ENCODE measurements at regions not wholly inside any gene's neighbourhood (a gene's known extent, or its start where the extent isn't known, plus 50 kb on each side); places are given as distances from the start of the nearest gene placed in this dataset.

DNA sequence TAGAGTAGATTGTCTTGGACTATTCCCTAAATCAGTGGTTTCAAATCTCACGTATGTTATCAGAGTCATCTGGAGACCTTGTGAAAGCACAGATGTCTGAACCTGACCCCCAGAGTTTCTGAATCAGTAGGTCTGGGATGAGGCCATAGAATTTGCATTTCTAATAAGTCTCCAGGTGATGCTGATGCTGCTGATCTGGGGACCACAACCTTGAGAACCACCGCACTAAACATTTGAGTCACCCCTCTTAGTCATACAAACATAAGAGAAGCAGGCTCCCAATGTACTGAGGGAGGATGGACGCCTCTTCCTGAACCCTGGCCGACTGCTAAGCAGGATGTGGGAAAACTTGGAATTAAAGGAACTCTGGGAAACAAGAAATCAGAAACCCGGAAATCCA is 187.8 kb upstream of the PRDM1 start:
- H3K9ac ChIP-seq (ENCODE audit: low read depth in 1 of 2, low read length in 2 of 2) = no peak overlapping the region
- no peaks in the 10 kb centered on the region for H3K36me3 ChIP-seq (ENCODE audit: control insufficient read depth in 4 of 4, insufficient read depth in 3 of 4, low read depth in 1 of 4, low read length in 3 of 4)
- no peaks in the 10 kb centered on the region for H3K9me3 ChIP-seq (ENCODE audit: control insufficient read depth in 4 of 4, low read length in 3 of 4)
- peaks cover 0 to 2% (median 0%) of the 10 kb centered on the region in 4 donors for H3K4me1 ChIP-seq (ENCODE audit: control insufficient read depth in 4 of 4, insufficient read depth in 4 of 4, low read length in 3 of 4)
- 78% methylated on average over 5 of the region's 5 CpGs for WGBS
- no peak overlapping the region for H3K27ac ChIP-seq (ENCODE audit: low read depth in 1 of 2, low read length in 2 of 2)
- no peaks in the 10 kb centered on the region for H3K27me3 ChIP-seq (ENCODE audit: control insufficient read depth in 4 of 4, insufficient read depth in 4 of 4, low read length in 3 of 4)
- no peak for DNase-seq (ENCODE audit: low spot score)
- TF ChIP-seq FOXA2 (IDR thresholded peaks at IDR 0.05) = no peak
- no peak for TF ChIP-seq EGR1 (IDR thresholded peaks at IDR 0.05; ENCODE audit: low read depth in 2 of 2)
- TF ChIP-seq, protein P1, sequence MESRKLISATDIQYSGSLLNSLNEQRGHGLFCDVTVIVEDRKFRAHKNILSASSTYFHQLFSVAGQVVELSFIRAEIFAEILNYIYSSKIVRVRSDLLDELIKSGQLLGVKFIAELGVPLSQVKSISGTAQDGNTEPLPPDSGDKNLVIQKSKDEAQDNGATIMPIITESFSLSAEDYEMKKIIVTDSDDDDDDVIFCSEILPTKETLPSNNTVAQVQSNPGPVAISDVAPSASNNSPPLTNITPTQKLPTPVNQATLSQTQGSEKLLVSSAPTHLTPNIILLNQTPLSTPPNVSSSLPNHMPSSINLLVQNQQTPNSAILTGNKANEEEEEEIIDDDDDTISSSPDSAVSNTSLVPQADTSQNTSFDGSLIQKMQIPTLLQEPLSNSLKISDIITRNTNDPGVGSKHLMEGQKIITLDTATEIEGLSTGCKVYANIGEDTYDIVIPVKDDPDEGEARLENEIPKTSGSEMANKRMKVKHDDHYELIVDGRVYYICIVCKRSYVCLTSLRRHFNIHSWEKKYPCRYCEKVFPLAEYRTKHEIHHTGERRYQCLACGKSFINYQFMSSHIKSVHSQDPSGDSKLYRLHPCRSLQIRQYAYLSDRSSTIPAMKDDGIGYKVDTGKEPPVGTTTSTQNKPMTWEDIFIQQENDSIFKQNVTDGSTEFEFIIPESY (IDR thresholded peaks at IDR 0.05) = no peak
- TF ChIP-seq, protein P2, sequence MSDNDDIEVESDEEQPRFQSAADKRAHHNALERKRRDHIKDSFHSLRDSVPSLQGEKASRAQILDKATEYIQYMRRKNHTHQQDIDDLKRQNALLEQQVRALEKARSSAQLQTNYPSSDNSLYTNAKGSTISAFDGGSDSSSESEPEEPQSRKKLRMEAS (IDR thresholded peaks at IDR 0.05) = no peak
- TF ChIP-seq, protein P3, sequence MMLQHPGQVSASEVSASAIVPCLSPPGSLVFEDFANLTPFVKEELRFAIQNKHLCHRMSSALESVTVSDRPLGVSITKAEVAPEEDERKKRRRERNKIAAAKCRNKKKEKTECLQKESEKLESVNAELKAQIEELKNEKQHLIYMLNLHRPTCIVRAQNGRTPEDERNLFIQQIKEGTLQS (IDR thresholded peaks at IDR 0.05) = no peak
- TF ChIP-seq, protein P4, sequence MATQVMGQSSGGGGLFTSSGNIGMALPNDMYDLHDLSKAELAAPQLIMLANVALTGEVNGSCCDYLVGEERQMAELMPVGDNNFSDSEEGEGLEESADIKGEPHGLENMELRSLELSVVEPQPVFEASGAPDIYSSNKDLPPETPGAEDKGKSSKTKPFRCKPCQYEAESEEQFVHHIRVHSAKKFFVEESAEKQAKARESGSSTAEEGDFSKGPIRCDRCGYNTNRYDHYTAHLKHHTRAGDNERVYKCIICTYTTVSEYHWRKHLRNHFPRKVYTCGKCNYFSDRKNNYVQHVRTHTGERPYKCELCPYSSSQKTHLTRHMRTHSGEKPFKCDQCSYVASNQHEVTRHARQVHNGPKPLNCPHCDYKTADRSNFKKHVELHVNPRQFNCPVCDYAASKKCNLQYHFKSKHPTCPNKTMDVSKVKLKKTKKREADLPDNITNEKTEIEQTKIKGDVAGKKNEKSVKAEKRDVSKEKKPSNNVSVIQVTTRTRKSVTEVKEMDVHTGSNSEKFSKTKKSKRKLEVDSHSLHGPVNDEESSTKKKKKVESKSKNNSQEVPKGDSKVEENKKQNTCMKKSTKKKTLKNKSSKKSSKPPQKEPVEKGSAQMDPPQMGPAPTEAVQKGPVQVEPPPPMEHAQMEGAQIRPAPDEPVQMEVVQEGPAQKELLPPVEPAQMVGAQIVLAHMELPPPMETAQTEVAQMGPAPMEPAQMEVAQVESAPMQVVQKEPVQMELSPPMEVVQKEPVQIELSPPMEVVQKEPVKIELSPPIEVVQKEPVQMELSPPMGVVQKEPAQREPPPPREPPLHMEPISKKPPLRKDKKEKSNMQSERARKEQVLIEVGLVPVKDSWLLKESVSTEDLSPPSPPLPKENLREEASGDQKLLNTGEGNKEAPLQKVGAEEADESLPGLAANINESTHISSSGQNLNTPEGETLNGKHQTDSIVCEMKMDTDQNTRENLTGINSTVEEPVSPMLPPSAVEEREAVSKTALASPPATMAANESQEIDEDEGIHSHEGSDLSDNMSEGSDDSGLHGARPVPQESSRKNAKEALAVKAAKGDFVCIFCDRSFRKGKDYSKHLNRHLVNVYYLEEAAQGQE (IDR thresholded peaks at IDR 0.05) = no peak
- TF ChIP-seq TAF1 (conservative IDR thresholded peaks at IDR 0.05) = no peak
- TF ChIP-seq JUND (IDR thresholded peaks at IDR 0.05) = no peak
- no peak overlapping the region for H3K4me3 ChIP-seq (ENCODE audit: low read depth in 1 of 3, low read length in 3 of 3)

DNA sequence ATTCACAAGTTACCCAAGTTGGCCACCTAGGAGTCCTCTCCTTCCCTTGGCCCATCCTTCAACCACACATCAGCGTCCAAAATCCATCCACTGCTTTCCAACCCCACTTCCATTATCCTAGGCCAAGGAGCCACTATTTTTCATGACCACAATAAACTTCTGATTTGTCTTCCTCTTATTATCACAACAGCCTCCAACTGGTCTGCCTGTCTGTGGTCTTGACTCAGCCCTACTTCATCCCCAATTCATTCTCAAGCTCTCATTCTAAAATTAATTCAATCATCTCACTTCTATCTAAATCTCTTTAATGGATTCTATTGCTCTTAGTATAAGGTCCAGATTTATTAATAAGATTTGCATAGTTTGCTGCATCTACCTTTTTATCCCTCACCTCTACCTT is 189.0 kb upstream of the PRDM1 start:
- Histone ChIP-seq H3K36me3 (ENCODE audit: control insufficient read depth in 4 of 4, insufficient read depth in 3 of 4, low read depth in 1 of 4, low read length in 3 of 4) (no peaks in the 10 kb centered on the region), H3K9ac (ENCODE audit: low read depth in 1 of 2, low read length in 2 of 2) (no peak overlapping the region), H3K4me1 (ENCODE audit: control insufficient read depth in 4 of 4, insufficient read depth in 4 of 4, low read length in 3 of 4) (no peaks in the 10 kb centered on the region), H3K4me3 (ENCODE audit: low read depth in 1 of 3, low read length in 3 of 3) (no peak overlapping the region), H3K27ac (ENCODE audit: low read depth in 1 of 2, low read length in 2 of 2) (no peak overlapping the region), H3K27me3 (ENCODE audit: control insufficient read depth in 4 of 4, insufficient read depth in 4 of 4, low read length in 3 of 4) (no peaks in the 10 kb centered on the region), H3K9me3 (ENCODE audit: control insufficient read depth in 4 of 4, low read length in 3 of 4) (no peaks in the 10 kb centered on the region)
- no peak for TF ChIP-seq TAF1 (conservative IDR thresholded peaks at IDR 0.05)
- TF ChIP-seq, protein P1 (IDR thresholded peaks at IDR 0.05) = no peak
- no peak for TF ChIP-seq FOXA2 (IDR thresholded peaks at IDR 0.05)
- TF ChIP-seq GABPA (IDR thresholded peaks at IDR 0.05 in 1 of 2, conservative IDR thresholded peaks at IDR 0.05 in 1 of 2) = no peak
- TF ChIP-seq, protein P5, sequence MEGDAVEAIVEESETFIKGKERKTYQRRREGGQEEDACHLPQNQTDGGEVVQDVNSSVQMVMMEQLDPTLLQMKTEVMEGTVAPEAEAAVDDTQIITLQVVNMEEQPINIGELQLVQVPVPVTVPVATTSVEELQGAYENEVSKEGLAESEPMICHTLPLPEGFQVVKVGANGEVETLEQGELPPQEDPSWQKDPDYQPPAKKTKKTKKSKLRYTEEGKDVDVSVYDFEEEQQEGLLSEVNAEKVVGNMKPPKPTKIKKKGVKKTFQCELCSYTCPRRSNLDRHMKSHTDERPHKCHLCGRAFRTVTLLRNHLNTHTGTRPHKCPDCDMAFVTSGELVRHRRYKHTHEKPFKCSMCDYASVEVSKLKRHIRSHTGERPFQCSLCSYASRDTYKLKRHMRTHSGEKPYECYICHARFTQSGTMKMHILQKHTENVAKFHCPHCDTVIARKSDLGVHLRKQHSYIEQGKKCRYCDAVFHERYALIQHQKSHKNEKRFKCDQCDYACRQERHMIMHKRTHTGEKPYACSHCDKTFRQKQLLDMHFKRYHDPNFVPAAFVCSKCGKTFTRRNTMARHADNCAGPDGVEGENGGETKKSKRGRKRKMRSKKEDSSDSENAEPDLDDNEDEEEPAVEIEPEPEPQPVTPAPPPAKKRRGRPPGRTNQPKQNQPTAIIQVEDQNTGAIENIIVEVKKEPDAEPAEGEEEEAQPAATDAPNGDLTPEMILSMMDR (IDR thresholded peaks at IDR 0.05; ENCODE audit: low read depth, low read length, missing input control) = no peak
- TF ChIP-seq NR2F2 (IDR thresholded peaks at IDR 0.05) = no peak
- TF ChIP-seq, protein P2 (IDR thresholded peaks at IDR 0.05) = no peak
- TF ChIP-seq RAD21 (IDR thresholded peaks at IDR 0.05) = no peak
- no peak for TF ChIP-seq YY1 (IDR thresholded peaks at IDR 0.05)
- TF ChIP-seq, protein P4 (IDR thresholded peaks at IDR 0.05) = no peak
- no peak for TF ChIP-seq JUND (IDR thresholded peaks at IDR 0.05)
- TF ChIP-seq SP1 (IDR thresholded peaks at IDR 0.05) = no peak
- TF ChIP-seq HNF4G (IDR thresholded peaks at IDR 0.05) = no peak
- TF ChIP-seq, protein P3 (IDR thresholded peaks at IDR 0.05) = no peak
- no peak for DNase-seq (ENCODE audit: low spot score)
- WGBS = 81% methylated on average over 1 of the region's 1 CpG
